Mucosa of descending colon (tissue), 3 donors: ENCODE measurements at regions not wholly inside any gene's neighbourhood (a gene's known extent, or its start where the extent isn't known, plus 50 kb on each side); places are given as distances from the start of the nearest gene placed in this dataset.

Source experiments
- ATAC-seq: fragments of 200-7000 bp; cut with Tn5 transposase; one replicate; pipeline ENCODE4 v1.9.1; 2020; ENCODE audit warnings: mild to moderate bottlenecking, moderate library complexity
- DNase-seq, 3 donors: peaks; one replicate each; pipeline ENCODE4 v3.0.0-alpha.2; 2020
- H3K36me3 ChIP-seq: fragments of 200-600 bp; one replicate; pipeline ENCODE4 v1.8.0; 2021; ENCODE audit warnings: low read depth, mild to moderate bottlenecking
- H3K4me1 ChIP-seq: fragments of 200-600 bp; one replicate; pipeline ENCODE4 v1.8.0; 2021; ENCODE audit warnings: low read depth, mild to moderate bottlenecking
- H3K4me3 ChIP-seq: fragments of 200-600 bp; one replicate; pipeline ENCODE4 v1.8.0; 2021; ENCODE audit warnings: mild to moderate bottlenecking
- H3K9me3 ChIP-seq: fragments of 200-600 bp; one replicate; pipeline ENCODE4 v1.8.0; 2021; ENCODE audit warnings: mild to moderate bottlenecking
- CTCF ChIP-seq: fragments of 200-600 bp; IDR thresholded peaks from one replicate; pipeline ENCODE4 v1.8.0; 2022; ENCODE audit warnings: antibody characterized with exemption, mild to moderate bottlenecking
- intact Hi-C, 2 donors: fragments of 100-400 bp; cut with DNase I in 1 of 2; cut with micrococcal nuclease in 1 of 2; formaldehyde crosslinking; loops; one replicate each; pipeline versions ENCODE4 v1.11.0 to v1.11.1; 2022; cut with DNase I, micrococcal nuclease
- donor health status: DM: no; HTN: no; CAD: no; lungs with moderate emphysema.
- donor health status: DM: no; HTN: no; CAD: no.
- donor health status: DM: no; HTN: yes; CAD: no.

- intact Hi-C loops: no loop called here
- Histone ChIP-seq H3K36me3 (no peaks in the 10 kb centered on the region), H3K4me3 (no peak overlapping the region), H3K9me3 (no peaks in the 10 kb centered on the region), H3K4me1 (no peaks in the 10 kb centered on the region)
- ATAC-seq: no peak
- TF ChIP-seq CTCF: no peak
- DNase-seq: no peak
Measured at GRCh38 chr4:16387448-16387847, 161.2 kb upstream of the TAPT1 start.

GRCh38 chr4:16386711-16387320, 160.5 kb upstream of the TAPT1 start:
- Histone ChIP-seq H3K9me3 (no peaks in the 10 kb centered on the region), H3K36me3 (no peaks in the 10 kb centered on the region), H3K4me1 (no peaks in the 10 kb centered on the region), H3K4me3 (no peak overlapping the region)
- no peak for ATAC-seq
- intact Hi-C loops: no loop called here
- DNase-seq: no peak
- no peak for TF ChIP-seq CTCF

- ATAC-seq (no peak), DNase-seq (no peak)
- no peaks in the 10 kb centered on the region for H3K9me3 ChIP-seq
- no peaks in the 10 kb centered on the region for H3K36me3 ChIP-seq
- no peak for TF ChIP-seq CTCF
- H3K4me3 ChIP-seq: no peak overlapping the region
- intact Hi-C loops: no loop called here
- no peaks in the 10 kb centered on the region for H3K4me1 ChIP-seq
Measured at GRCh38 chr4:16384576-16384975, 158.3 kb upstream of the TAPT1 start.

- H3K4me3 ChIP-seq: no peak overlapping the region
- H3K36me3 ChIP-seq: no peaks in the 10 kb centered on the region
- no peak for TF ChIP-seq CTCF
- DNase-seq: no peak
- no peaks in the 10 kb centered on the region for H3K9me3 ChIP-seq
- no peaks in the 10 kb centered on the region for H3K4me1 ChIP-seq
- ATAC-seq: no peak
- intact Hi-C loops: no loop called here
Measured at GRCh38 chr4:16382571-16382970, 156.3 kb upstream of the TAPT1 start.

- ATAC-seq (no peak), DNase-seq (no peak)
- no peak for TF ChIP-seq CTCF
- no peak overlapping the region for H3K4me3 ChIP-seq
- no peaks in the 10 kb centered on the region for H3K4me1 ChIP-seq
- no peaks in the 10 kb centered on the region for H3K9me3 ChIP-seq
- intact Hi-C loops: no loop called here
- no peaks in the 10 kb centered on the region for H3K36me3 ChIP-seq
Measured at GRCh38 chr4:16377887-16378286, 151.6 kb upstream of the TAPT1 start.

- Histone ChIP-seq H3K36me3 (no peaks in the 10 kb centered on the region), H3K9me3 (no peaks in the 10 kb centered on the region), H3K4me1 (no peaks in the 10 kb centered on the region), H3K4me3 (no peak overlapping the region)
- TF ChIP-seq CTCF: no peak
- intact Hi-C loops: no loop called here
- no peak for ATAC-seq
- no peak for DNase-seq
Measured at GRCh38 chr4:16365036-16365569, 138.8 kb upstream of the TAPT1 start.
